Activated B cell treated with CpG ODN at 0.5 μM for 24 hours (primary cell): ENCODE measurements at regions not wholly inside any gene's neighbourhood (a gene's known extent, or its start where the extent isn't known, plus 50 kb on each side); places are given as distances from the start of the nearest gene placed in this dataset.

ENCODE experiments used
- ATAC-seq: fragments of 200-7000 bp; cut with Tn5 transposase; one replicate; pipeline ENCODE4 v1.10.0; 2021; ENCODE audit warnings: low read depth, mild to moderate bottlenecking, moderate library complexity
- CTCF ChIA-PET: fragments of 350-600 bp; sonication (Branson Sonifier 250); formaldehyde crosslinking; loops from one replicate; lab custom pipeline; 2021; ENCODE audit warnings: antibody characterized with exemption; lab: Charles Lee
- POLR2A ChIA-PET: fragments of 350-600 bp; sonication (Branson Sonifier 250); formaldehyde crosslinking; loops from one replicate; lab custom pipeline; 2021; ENCODE audit warnings: antibody characterized with exemption; lab: Charles Lee
- DNase-seq: peaks from one replicate; pipeline ENCODE4 v3.0.0; 2022
- H3K27ac Mint-ChIP-seq: one replicate; pipeline ENCODE4 v1.8.0; 2020; ENCODE audit warnings: mixed read lengths
- H3K27me3 Mint-ChIP-seq: one replicate; pipeline ENCODE4 v1.8.0; 2021; ENCODE audit warnings: mixed read lengths
- H3K36me3 Mint-ChIP-seq: one replicate; pipeline ENCODE4 v1.8.0; 2021; ENCODE audit warnings: low read depth, mixed read lengths
- H3K4me1 Mint-ChIP-seq: one replicate; pipeline ENCODE4 v1.8.0; 2021; ENCODE audit warnings: mixed read lengths
- H3K4me3 Mint-ChIP-seq: one replicate; pipeline ENCODE4 v1.8.0; 2020; ENCODE audit warnings: mild to moderate bottlenecking, mixed read lengths
- H3K9me3 Mint-ChIP-seq: one replicate; pipeline ENCODE4 v1.8.0; 2020; ENCODE audit warnings: mixed read lengths
- intact Hi-C: fragments of 100-400 bp; cut with micrococcal nuclease; formaldehyde crosslinking; loops from one replicate; pipeline ENCODE4 v1.15.1; 2024
- TF ChIP-seq, protein P1 (sequence below): fragments of 200-600 bp; IDR thresholded peaks from one replicate; pipeline ENCODE4 v1.8.0; 2022; ENCODE audit warnings: antibody characterized with exemption, mild to moderate bottlenecking

DNA sequence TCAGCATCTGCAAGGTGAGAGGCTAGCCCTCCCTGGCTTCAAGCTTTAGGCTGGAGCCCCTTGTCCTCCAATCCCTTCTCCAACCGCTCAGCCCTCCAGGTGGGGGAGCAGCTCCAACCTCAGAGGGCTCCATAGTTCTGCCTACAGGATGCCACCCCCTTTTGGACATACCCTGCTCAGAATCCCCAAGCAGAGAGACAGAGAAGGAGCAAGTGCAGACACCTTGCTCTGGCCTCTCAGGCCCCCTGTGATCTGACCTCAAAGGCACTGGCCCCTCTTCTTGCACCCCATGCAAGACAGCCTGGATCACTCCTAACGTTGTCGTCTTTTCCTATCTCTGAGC lies 101.6 kb downstream of the C5orf15 start:
- H3K36me3 Mint-ChIP-seq: no peaks in the 10 kb centered on the region
- no peak for DNase-seq
- no peaks in the 10 kb centered on the region for H3K9me3 Mint-ChIP-seq
- ChIA-PET CTCF (interaction anchor here (1.0 kb wide), 1 partner anchor 441 kb away, joined by 3 read pairs; no protein-coding TSS in a partner anchor), POLR2A (no interaction called here)
- TF ChIP-seq, protein P1, sequence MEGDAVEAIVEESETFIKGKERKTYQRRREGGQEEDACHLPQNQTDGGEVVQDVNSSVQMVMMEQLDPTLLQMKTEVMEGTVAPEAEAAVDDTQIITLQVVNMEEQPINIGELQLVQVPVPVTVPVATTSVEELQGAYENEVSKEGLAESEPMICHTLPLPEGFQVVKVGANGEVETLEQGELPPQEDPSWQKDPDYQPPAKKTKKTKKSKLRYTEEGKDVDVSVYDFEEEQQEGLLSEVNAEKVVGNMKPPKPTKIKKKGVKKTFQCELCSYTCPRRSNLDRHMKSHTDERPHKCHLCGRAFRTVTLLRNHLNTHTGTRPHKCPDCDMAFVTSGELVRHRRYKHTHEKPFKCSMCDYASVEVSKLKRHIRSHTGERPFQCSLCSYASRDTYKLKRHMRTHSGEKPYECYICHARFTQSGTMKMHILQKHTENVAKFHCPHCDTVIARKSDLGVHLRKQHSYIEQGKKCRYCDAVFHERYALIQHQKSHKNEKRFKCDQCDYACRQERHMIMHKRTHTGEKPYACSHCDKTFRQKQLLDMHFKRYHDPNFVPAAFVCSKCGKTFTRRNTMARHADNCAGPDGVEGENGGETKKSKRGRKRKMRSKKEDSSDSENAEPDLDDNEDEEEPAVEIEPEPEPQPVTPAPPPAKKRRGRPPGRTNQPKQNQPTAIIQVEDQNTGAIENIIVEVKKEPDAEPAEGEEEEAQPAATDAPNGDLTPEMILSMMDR: no peak
- no peak overlapping the region for H3K4me3 Mint-ChIP-seq
- no peak for ATAC-seq
- H3K4me1 Mint-ChIP-seq: peaks cover 14% of the 10 kb centered on the region
- no peaks in the 10 kb centered on the region for H3K27me3 Mint-ChIP-seq
- intact Hi-C loops: loop anchor here (10.0 kb wide), 1 partner anchor 252 kb away; the partner anchor contains the start of gene FSTL4
- no peak overlapping the region for H3K27ac Mint-ChIP-seq

DNA sequence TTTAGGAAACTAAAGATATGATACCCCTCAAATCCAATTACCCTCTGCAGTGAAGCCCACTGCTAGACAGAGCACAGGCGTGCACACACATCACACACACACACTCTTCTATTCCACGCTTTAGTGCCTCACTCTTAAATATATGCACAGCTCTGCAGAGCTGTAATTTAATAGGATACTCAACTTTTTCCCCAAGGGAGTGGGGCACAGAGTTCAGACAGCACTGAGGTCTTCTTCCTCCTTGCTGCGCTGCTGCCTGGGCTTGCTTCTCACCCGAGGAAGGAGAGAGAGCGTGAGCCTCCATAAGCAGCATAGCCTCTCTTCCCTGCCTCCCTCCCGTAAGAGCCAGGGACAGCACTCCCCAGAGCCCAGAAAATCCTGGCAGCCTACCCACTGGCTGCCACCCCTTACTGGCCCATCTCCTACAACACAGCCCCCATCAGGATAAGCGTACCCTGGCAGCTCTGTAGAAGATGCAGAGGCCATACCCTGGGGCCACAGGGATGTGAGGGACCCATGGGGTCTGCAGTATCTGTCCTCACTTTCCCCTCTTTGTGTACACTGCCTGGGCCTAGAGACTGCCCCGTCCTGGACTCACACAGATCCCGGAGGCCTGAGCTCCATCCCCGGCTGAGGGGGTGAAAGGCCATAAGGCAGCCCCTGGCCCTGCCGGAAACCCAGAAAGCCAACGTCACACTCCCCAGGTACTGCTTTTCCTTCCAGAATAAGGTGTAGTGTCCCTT lies 102.1 kb downstream of the C5orf15 start:
- ChIA-PET CTCF (no interaction called here), POLR2A (no interaction called here)
- Mint-ChIP-seq H3K4me3 (no peak overlapping the region), H3K27ac (no peak overlapping the region), H3K9me3 (no peaks in the 10 kb centered on the region), H3K4me1 (peaks cover 20% of the 10 kb centered on the region), H3K36me3 (no peaks in the 10 kb centered on the region), H3K27me3 (no peaks in the 10 kb centered on the region)
- DNase-seq (no peak), ATAC-seq (no peak)
- TF ChIP-seq, protein P1: no peak
- intact Hi-C loops: loop anchor here (10.0 kb wide), 1 partner anchor 252 kb away; the partner anchor contains the start of gene FSTL4

GRCh38 chr5:133865113-133865512 lies 103.3 kb downstream of the C5orf15 start:
- H3K9me3 Mint-ChIP-seq: no peaks in the 10 kb centered on the region
- POLR2A ChIA-PET: no interaction called here
- TF ChIP-seq, protein P1: no peak
- peaks cover 23% of the 10 kb centered on the region for H3K4me1 Mint-ChIP-seq
- CTCF ChIA-PET: no interaction called here
- ATAC-seq (no peak), DNase-seq (no peak)
- no peak overlapping the region for H3K4me3 Mint-ChIP-seq
- no peak overlapping the region for H3K27ac Mint-ChIP-seq
- intact Hi-C loops: loop anchor here (10.0 kb wide), 1 partner anchor 250 kb away; the partner anchor contains the start of gene FSTL4
- no peaks in the 10 kb centered on the region for H3K36me3 Mint-ChIP-seq
- H3K27me3 Mint-ChIP-seq: no peaks in the 10 kb centered on the region

DNA sequence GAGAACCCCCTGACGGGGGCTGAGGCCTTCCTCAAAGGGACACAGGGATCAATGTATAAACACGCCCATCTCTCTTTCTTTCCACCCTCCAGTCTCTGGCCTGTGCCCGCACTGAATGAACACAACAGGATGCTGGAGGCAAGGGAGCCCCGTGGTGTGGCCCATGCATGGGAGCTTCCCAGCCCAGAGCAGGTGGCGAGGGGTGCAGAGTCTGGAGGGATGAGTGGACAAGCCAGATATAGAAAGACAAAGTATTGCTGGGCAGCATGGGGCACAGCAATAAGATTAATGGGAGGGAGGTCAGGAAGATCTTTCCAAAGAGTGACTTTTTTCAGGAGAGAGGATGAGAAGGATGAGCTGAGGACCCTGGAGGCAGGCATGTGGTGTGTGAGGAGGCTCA lies 103.7 kb downstream of the C5orf15 start:
- no peak overlapping the region for H3K4me3 Mint-ChIP-seq
- no peak overlapping the region for H3K27ac Mint-ChIP-seq
- ChIA-PET POLR2A (no interaction called here), CTCF (no interaction called here)
- no peaks in the 10 kb centered on the region for H3K27me3 Mint-ChIP-seq
- H3K9me3 Mint-ChIP-seq: no peaks in the 10 kb centered on the region
- intact Hi-C loops: loop anchor here (10.0 kb wide), 1 partner anchor 250 kb away; the partner anchor contains the start of gene FSTL4
- no peak for DNase-seq
- peaks cover 23% of the 10 kb centered on the region for H3K4me1 Mint-ChIP-seq
- TF ChIP-seq, protein P1: no peak
- no peak for ATAC-seq
- no peaks in the 10 kb centered on the region for H3K36me3 Mint-ChIP-seq

- ChIA-PET POLR2A (no interaction called here), CTCF (no interaction called here)
- intact Hi-C loops: loop anchor here (10.0 kb wide), 1 partner anchor 249 kb away; the partner anchor contains the start of gene FSTL4
- TF ChIP-seq, protein P1: no peak
- Mint-ChIP-seq H3K36me3 (no peaks in the 10 kb centered on the region), H3K4me3 (no peak overlapping the region), H3K4me1 (peaks cover 19% of the 10 kb centered on the region), H3K9me3 (no peaks in the 10 kb centered on the region), H3K27me3 (no peaks in the 10 kb centered on the region), H3K27ac (no peak overlapping the region)
- DNase-seq: no peak
- ATAC-seq: no peak
These were observed 104.4 kb downstream of the C5orf15 start for GRCh38 chr5:133863857-133864585.
